ENCODE measurements at regions not wholly inside any gene's neighbourhood (a gene's known extent, or its start where the extent isn't known, plus 50 kb on each side); places are given as distances from the start of the nearest gene placed in this dataset.

DNA sequence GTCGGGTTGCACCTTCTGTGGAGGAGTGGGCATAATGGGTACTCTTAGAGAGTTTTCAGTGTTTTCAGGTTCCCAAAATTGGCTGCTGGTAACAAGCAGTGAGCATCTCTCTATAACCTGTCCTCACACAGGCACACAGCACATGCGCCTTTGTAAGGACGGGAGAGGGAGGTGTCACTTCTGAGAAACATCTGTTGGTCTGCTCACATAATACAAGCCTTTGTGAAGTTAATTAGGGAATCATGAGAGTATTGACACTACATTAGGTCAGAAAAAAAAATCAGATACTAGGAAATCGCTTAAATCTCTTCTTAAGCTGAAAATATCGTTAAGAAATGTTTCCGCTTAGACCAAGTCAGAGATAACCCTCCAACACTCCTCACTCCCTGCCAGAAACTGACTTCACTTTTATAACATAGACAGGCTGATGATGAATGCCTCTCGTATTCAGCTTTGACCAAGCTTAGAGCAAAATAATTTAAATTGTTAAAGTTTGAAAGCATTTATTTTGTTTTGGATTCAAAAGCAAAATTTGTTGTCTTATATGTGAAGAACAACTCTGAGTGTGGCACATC lies 769.7 kb downstream of the TNS3 start:
- H3K27ac ChIP-seq: no peak overlapping the region

DNA sequence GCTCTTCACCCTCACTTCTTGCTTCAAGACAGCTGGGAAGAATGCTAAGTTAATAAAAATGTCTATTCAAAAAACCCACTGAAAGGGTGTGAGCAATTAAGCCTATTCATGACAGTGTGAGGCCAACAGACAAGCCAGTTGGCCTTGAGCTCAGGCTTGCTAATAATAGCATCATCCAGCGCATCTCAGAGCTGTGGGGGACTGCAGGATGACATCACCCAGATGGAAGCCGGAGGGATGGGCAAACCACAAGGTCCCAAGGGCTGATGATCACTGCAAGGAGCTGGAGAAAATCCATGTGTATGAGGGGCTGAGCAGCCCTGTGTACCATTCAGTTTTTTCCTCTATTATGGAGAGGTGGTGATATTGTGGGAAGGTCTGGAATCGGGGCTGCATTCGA lies 770.4 kb downstream of the TNS3 start:
- ATAC-seq (peak in 2 of 4 donors; percentile 35 to 71), DNase-seq (no peak), FAIRE-seq (no peak)
- Histone ChIP-seq H3K27me3 (no peaks in the 10 kb centered on the region), H3K4me1 (no peaks in the 10 kb centered on the region), H3K9me3 (no peaks in the 10 kb centered on the region), H3K36me3 (no peaks in the 10 kb centered on the region), H3K27ac (no peak overlapping the region), H3K4me3 (no peak overlapping the region)
- intact Hi-C loops (cut with DNase I): no loop called here
- TF ChIP-seq, protein P1, sequence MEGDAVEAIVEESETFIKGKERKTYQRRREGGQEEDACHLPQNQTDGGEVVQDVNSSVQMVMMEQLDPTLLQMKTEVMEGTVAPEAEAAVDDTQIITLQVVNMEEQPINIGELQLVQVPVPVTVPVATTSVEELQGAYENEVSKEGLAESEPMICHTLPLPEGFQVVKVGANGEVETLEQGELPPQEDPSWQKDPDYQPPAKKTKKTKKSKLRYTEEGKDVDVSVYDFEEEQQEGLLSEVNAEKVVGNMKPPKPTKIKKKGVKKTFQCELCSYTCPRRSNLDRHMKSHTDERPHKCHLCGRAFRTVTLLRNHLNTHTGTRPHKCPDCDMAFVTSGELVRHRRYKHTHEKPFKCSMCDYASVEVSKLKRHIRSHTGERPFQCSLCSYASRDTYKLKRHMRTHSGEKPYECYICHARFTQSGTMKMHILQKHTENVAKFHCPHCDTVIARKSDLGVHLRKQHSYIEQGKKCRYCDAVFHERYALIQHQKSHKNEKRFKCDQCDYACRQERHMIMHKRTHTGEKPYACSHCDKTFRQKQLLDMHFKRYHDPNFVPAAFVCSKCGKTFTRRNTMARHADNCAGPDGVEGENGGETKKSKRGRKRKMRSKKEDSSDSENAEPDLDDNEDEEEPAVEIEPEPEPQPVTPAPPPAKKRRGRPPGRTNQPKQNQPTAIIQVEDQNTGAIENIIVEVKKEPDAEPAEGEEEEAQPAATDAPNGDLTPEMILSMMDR (IDR thresholded peaks at IDR 0.05): no peak
- WGBS, 2 donors: 77 to 81% methylated on average over 4 of the region's 4 CpGs

More for the DNA sequence above, 769.7 kb downstream of the TNS3 start:
- no peaks in the 10 kb centered on the region for H3K4me1 ChIP-seq
- no peaks in the 10 kb centered on the region for H3K36me3 ChIP-seq
- no peaks in the 10 kb centered on the region for H3K9me3 ChIP-seq
- 74 to 79% methylated on average over 7 of the region's 7 CpGs for WGBS, 2 donors
- DNase-seq: no peak
- no peak overlapping the region for H3K4me3 ChIP-seq
- TF ChIP-seq, protein P1 (IDR thresholded peaks at IDR 0.05): no peak
- intact Hi-C loops (cut with DNase I): no loop called here
- no peak for FAIRE-seq
- H3K27me3 ChIP-seq: no peaks in the 10 kb centered on the region
- ATAC-seq: no peak

- TF ChIP-seq, protein P1 (IDR thresholded peaks at IDR 0.05): no peak
- FAIRE-seq (no peak), ATAC-seq (no peak), DNase-seq (no peak)
- Histone ChIP-seq H3K36me3 (no peaks in the 10 kb centered on the region), H3K27me3 (no peaks in the 10 kb centered on the region), H3K9me3 (no peaks in the 10 kb centered on the region), H3K27ac (no peak overlapping the region), H3K4me3 (no peak overlapping the region), H3K4me1 (no peaks in the 10 kb centered on the region)
- intact Hi-C loops (cut with DNase I): no loop called here
- WGBS, 2 donors: 48 to 56% methylated on average over 4 of the region's 4 CpGs
Observed at GRCh38 chr7:46810986-46811385, 770.9 kb downstream of the TNS3 start.

DNA sequence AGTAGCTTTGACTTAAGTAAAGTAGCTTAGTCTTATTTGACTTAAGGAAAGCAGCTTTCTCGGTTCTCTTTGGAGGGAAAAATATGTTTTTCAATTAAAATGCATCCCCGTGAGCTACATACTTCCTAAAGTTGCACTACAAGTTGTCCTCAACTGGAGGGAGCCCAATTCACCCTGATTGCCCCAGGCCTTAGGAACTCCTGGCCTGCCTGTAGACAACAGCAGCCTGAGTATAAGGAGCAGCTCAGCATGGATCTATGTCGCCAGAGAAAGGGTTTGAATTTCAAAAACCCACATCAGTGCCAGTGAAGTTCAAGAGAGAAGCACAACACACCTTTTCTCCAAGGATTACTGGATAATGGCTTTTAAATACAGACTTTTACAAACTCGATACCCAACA lies 772.0 kb downstream of the TNS3 start:
- FAIRE-seq (no peak), ATAC-seq (no peak), DNase-seq (no peak)
- Histone ChIP-seq H3K27me3 (no peaks in the 10 kb centered on the region), H3K4me1 (no peaks in the 10 kb centered on the region), H3K36me3 (no peaks in the 10 kb centered on the region), H3K4me3 (no peak overlapping the region), H3K27ac (no peak overlapping the region), H3K9me3 (no peaks in the 10 kb centered on the region)
- TF ChIP-seq, protein P1 (IDR thresholded peaks at IDR 0.05): no peak
- WGBS, 2 donors: 76 to 92% methylated on average over 4 of the region's 4 CpGs
- intact Hi-C loops (cut with DNase I): no loop called here

DNA sequence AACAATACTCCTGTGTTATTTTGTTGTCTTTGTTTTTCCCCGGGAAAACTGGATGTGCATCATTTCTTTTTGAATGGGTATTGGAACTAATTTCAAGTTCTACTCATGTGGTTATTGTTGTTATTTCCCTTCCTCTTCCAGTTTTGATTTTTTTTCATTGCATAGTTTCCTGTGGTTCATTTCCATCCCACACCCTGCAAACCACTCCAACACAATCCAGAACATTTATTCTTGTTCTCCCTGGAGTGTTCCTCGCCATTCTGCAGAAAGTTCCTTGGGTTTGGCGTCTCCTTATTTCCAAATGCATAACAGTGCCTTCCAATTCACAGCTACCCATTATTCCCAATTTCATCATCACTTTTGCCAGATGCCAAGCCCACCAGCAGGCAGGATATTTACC lies 775.1 kb downstream of the TNS3 start:
- TF ChIP-seq, protein P1 (IDR thresholded peaks at IDR 0.05): no peak
- Histone ChIP-seq H3K36me3 (no peaks in the 10 kb centered on the region), H3K9me3 (no peaks in the 10 kb centered on the region), H3K27me3 (no peaks in the 10 kb centered on the region), H3K4me3 (no peak overlapping the region), H3K4me1 (no peaks in the 10 kb centered on the region), H3K27ac (no peak overlapping the region)
- FAIRE-seq (no peak), ATAC-seq (no peak), DNase-seq (no peak)
- intact Hi-C loops (cut with DNase I): no loop called here
- 46 to 51% methylated on average over 3 of the region's 3 CpGs for WGBS, 2 donors
